ENCODE measurements at regions not wholly inside any gene's neighbourhood (a gene's known extent, or its start where the extent isn't known, plus 50 kb on each side); places are given as distances from the start of the nearest gene placed in this dataset.

GRCh38 chr3:162395496-162395895 lies 898.9 kb downstream of the OTOL1 start:
- H2AFZ ChIP-seq (ENCODE audit: low read depth) = no peak overlapping the region
- H3K9ac ChIP-seq = no peak overlapping the region
- H3K4me2 ChIP-seq = no peak overlapping the region
- H4K20me1 ChIP-seq (ENCODE audit: insufficient read depth) = no peaks in the 10 kb centered on the region
- H3K36me3 ChIP-seq (replicated peaks in 1 of 2; ENCODE audit: control insufficient read depth in 1 of 2, insufficient read depth in 2 of 2, low read length in 1 of 2) = no peaks in the 10 kb centered on the region
- no peak overlapping the region for H3K4me3 ChIP-seq (ENCODE audit: low read depth in 2 of 2, low read length in 1 of 2)
- TF ChIP-seq FOXJ3 (CRISPR knock-in tag; IDR thresholded peaks at IDR 0.05) (no peak), RCOR1 (IDR thresholded peaks at IDR 0.05; ENCODE audit: low read length) (no peak), REST (IDR thresholded peaks at IDR 0.05; ENCODE audit: low read depth, low read length) (no peak), NRF1 (IDR thresholded peaks at IDR 0.05; ENCODE audit: low read depth, low read length) (no peak), CTCF (IDR thresholded peaks at IDR 0.05) (no peak), IRF3 (IDR thresholded peaks at IDR 0.05; ENCODE audit: low read depth, low read length) (no peak), RAD21 (IDR thresholded peaks at IDR 0.05; ENCODE audit: low read length) (no peak), USF1 (IDR thresholded peaks at IDR 0.05; ENCODE audit: borderline replicate concordance, low read depth) (no peak), EP300 (IDR thresholded peaks at IDR 0.05; ENCODE audit: borderline replicate concordance in 1 of 2, low read depth in 1 of 2, low read length in 1 of 2) (no peak), FOSL2 (IDR thresholded peaks at IDR 0.05; ENCODE audit: borderline replicate concordance, low read depth) (no peak), MEF2A (IDR thresholded peaks at IDR 0.05; ENCODE audit: borderline replicate concordance, low read depth) (no peak), RFX5 (IDR thresholded peaks at IDR 0.05; ENCODE audit: low read length) (no peak), PBX3 (IDR thresholded peaks at IDR 0.05) (no peak), RXRA (IDR thresholded peaks at IDR 0.05; ENCODE audit: borderline replicate concordance, low read depth) (no peak), TAF1 (IDR thresholded peaks at IDR 0.05; ENCODE audit: borderline replicate concordance, low read depth, low read length) (no peak), ZBTB33 (IDR thresholded peaks at IDR 0.05; ENCODE audit: borderline replicate concordance, low read depth) (no peak), SIN3A (IDR thresholded peaks at IDR 0.05; ENCODE audit: borderline replicate concordance, low read depth, low read length) (no peak), EZH2phosphoT487 (IDR thresholded peaks at IDR 0.05; ENCODE audit: borderline replicate concordance, low read depth) (no peak)
- H3K79me2 ChIP-seq (ENCODE audit: insufficient read depth) = no peaks in the 10 kb centered on the region
- H3F3A ChIP-seq (replicated peaks; ENCODE audit: insufficient read depth) = peaks cover 21% of the 10 kb centered on the region
- peaks cover 4% of the 10 kb centered on the region; the same call in 1 of the 2 replicates for H3K9me3 ChIP-seq
- WGBS (ENCODE audit: low lambda C conversion rate) = 87% methylated on average over 3 of the region's 3 CpGs
- H3K27ac ChIP-seq (ENCODE audit: low read depth in 2 of 2, low read length in 1 of 2) = no peak overlapping the region
- ChIA-PET POLR2A (no interaction called here), CTCF (no interaction called here)
- no peaks in the 10 kb centered on the region for H3K27me3 ChIP-seq (ENCODE audit: insufficient read depth)
- DNase-seq = no peak
- H3K4me1 ChIP-seq (ENCODE audit: control insufficient read depth in 1 of 2, insufficient read depth in 2 of 2, low read depth in 1 of 2, low read length in 1 of 2) = peaks cover 0 to 7% of the 10 kb centered on the region in 2 experiments; a peak in 1 of 4 replicates
- no peaks in the 10 kb centered on the region for H3K9me2 ChIP-seq
